C1 segment of cervical spinal cord (tissue), 14 donors: ENCODE measurements at regions not wholly inside any gene's neighbourhood (a gene's known extent, or its start where the extent isn't known, plus 50 kb on each side); places are given as distances from the start of the nearest gene placed in this dataset.

Source experiments
- DNase-seq, 14 donors: peaks; one replicate each; lab custom pipeline; 2025; lab: John Stamatoyannopoulos, UW

GRCh38 chr13:74003374-74003773 is 130.8 kb downstream of the KLF12 start:
- DNase-seq = no peak

- no peak for DNase-seq
Measured at GRCh38 chr13:74000876-74001275, 133.3 kb downstream of the KLF12 start.

GRCh38 chr13:73998631-73999030 is 135.6 kb downstream of the KLF12 start:
- no peak for DNase-seq

GRCh38 chr13:73997964-73998363 is 136.2 kb downstream of the KLF12 start:
- DNase-seq = no peak

- DNase-seq = no peak
Measured at GRCh38 chr13:73996569-73996968, 137.6 kb downstream of the KLF12 start.

GRCh38 chr13:73995736-73996135 is 138.5 kb downstream of the KLF12 start:
- no peak for DNase-seq

GRCh38 chr13:73993661-73994060 is 140.5 kb downstream of the KLF12 start:
- no peak for DNase-seq

GRCh38 chr13:73991884-73992283 is 142.3 kb downstream of the KLF12 start:
- DNase-seq = no peak

GRCh38 chr13:73991384-73991783 is 142.8 kb downstream of the KLF12 start:
- DNase-seq = no peak

- no peak for DNase-seq
Measured at GRCh38 chr13:73989244-73989843, 144.9 kb downstream of the KLF12 start.

GRCh38 chr13:73988461-73988860 is 145.7 kb downstream of the KLF12 start:
- no peak for DNase-seq

- DNase-seq = no peak
Measured at GRCh38 chr13:73987618-73988017, 146.6 kb downstream of the KLF12 start.

GRCh38 chr13:73985783-73986182 is 148.4 kb downstream of the KLF12 start:
- no peak for DNase-seq

- peak in 1 of 14 donors; percentile 33 for DNase-seq
Measured at GRCh38 chr13:73984949-73985691, 149.1 kb downstream of the KLF12 start.

GRCh38 chr13:73984201-73984600 is 150.0 kb downstream of the KLF12 start:
- peak in 1 of 14 donors; percentile 33 for DNase-seq

- DNase-seq = no peak
Measured at GRCh38 chr13:73983109-73983508, 151.1 kb downstream of the KLF12 start.

GRCh38 chr13:73981595-73981994 is 152.6 kb downstream of the KLF12 start:
- DNase-seq = no peak

- DNase-seq = no peak
Measured at GRCh38 chr13:73975767-73976166, 158.4 kb downstream of the KLF12 start.

- no peak for DNase-seq
Measured at GRCh38 chr13:73974051-73974450, 160.2 kb downstream of the KLF12 start.

GRCh38 chr13:73973156-73973555 is 161.0 kb downstream of the KLF12 start:
- no peak for DNase-seq

- DNase-seq = no peak
Measured at GRCh38 chr13:73972545-73972944, 161.7 kb downstream of the KLF12 start.

- DNase-seq = no peak
Measured at GRCh38 chr13:73971481-73971880, 162.7 kb downstream of the KLF12 start.

- DNase-seq = no peak
Measured at GRCh38 chr13:73970421-73971055, 163.7 kb downstream of the KLF12 start.
